Karpas-422 (cell line): ENCODE measurements at regions not wholly inside any gene's neighbourhood (a gene's known extent, or its start where the extent isn't known, plus 50 kb on each side); places are given as distances from the start of the nearest gene placed in this dataset.

Source experiments
- DNase-seq: peaks from one replicate; pipeline ENCODE4 v3.0.0-alpha.2; 2015
- H2AFZ ChIP-seq: fragments of 200-600 bp; sonication (generic); 2 replicates; pipeline ENCODE4 v1.6.1; 2014; ENCODE audit warnings: antibody characterized with exemption, low read length, mixed read lengths
- H3K27ac ChIP-seq: fragments of 200-600 bp; sonication (generic); 2 replicates; pipeline ENCODE4 v1.5.1; 2014; ENCODE audit warnings: mild to moderate bottlenecking, low read length, moderate library complexity
- H3K27me3 ChIP-seq: fragments of 200-600 bp; sonication (generic); 2 replicates; pipeline ENCODE4 v1.6.1; 2014; ENCODE audit warnings: low read length, mixed read lengths
- H3K36me3 ChIP-seq: fragments of 200-600 bp; sonication (generic); 2 replicates; pipeline ENCODE4 v1.6.1; 2014; ENCODE audit warnings: low read length, mixed read lengths; ENCODE audit not compliant: insufficient read depth
- H3K4me1 ChIP-seq: fragments of 200-600 bp; sonication (generic); 2 replicates; pipeline ENCODE4 v1.6.1; 2014; ENCODE audit warnings: mild to moderate bottlenecking, low read length, mixed read lengths
- H3K4me2 ChIP-seq: fragments of 200-600 bp; sonication (generic); 2 replicates; pipeline ENCODE4 v1.6.1; 2014; ENCODE audit warnings: low read length, low read depth, mild to moderate bottlenecking; ENCODE audit not compliant: poor library complexity, severe bottlenecking
- H3K4me3 ChIP-seq: fragments of 200-600 bp; sonication (generic); 2 replicates; pipeline ENCODE4 v1.5.1; 2014; ENCODE audit warnings: mild to moderate bottlenecking, antibody characterized with exemption, low read length, mixed read lengths
- H3K79me2 ChIP-seq: fragments of 200-600 bp; sonication (generic); 2 replicates; pipeline ENCODE4 v1.6.1; 2014; ENCODE audit warnings: mild to moderate bottlenecking, low read length, mixed read lengths
- H3K9ac ChIP-seq: fragments of 200-600 bp; sonication (generic); 2 replicates; pipeline ENCODE4 v1.6.0; 2014; ENCODE audit warnings: low read length
- H3K9me2 ChIP-seq: fragments of 200-600 bp; sonication (generic), shearing (Covaris generic); replicated peaks from 2 replicates; pipeline ENCODE4 v1.6.0; 2014; ENCODE audit warnings: mild to moderate bottlenecking, low read length, moderate library complexity; ENCODE audit not compliant: insufficient read depth
- H3K9me3 ChIP-seq: fragments of 300-700, 200-600 bp; sonication (generic); 2 replicates; pipeline ENCODE4 v1.6.1; 2014; ENCODE audit warnings: low read length, mixed read lengths
- H4K20me1 ChIP-seq: fragments of 200-600 bp; sonication (generic); 2 replicates; pipeline ENCODE4 v1.6.1; 2014; ENCODE audit warnings: mild to moderate bottlenecking, antibody characterized with exemption, low read length, low read depth; ENCODE audit not compliant: insufficient read depth

GRCh38 chr1:13964768-13965167 lies 264.8 kb downstream of the PRDM2 start:
- no peaks in the 10 kb centered on the region for H3K4me1 ChIP-seq
- no peaks in the 10 kb centered on the region for H3K27me3 ChIP-seq
- no peaks in the 10 kb centered on the region for H4K20me1 ChIP-seq
- no peak overlapping the region for H3K27ac ChIP-seq
- no peaks in the 10 kb centered on the region for H3K36me3 ChIP-seq
- no peak overlapping the region for H3K4me3 ChIP-seq
- no peak for DNase-seq
- no peaks in the 10 kb centered on the region for H3K9me2 ChIP-seq
- H3K4me2 ChIP-seq: no peak overlapping the region
- H3K79me2 ChIP-seq: no peaks in the 10 kb centered on the region
- H3K9ac ChIP-seq: no peak overlapping the region
- H3K9me3 ChIP-seq: no peaks in the 10 kb centered on the region
- no peak overlapping the region for H2AFZ ChIP-seq

DNA sequence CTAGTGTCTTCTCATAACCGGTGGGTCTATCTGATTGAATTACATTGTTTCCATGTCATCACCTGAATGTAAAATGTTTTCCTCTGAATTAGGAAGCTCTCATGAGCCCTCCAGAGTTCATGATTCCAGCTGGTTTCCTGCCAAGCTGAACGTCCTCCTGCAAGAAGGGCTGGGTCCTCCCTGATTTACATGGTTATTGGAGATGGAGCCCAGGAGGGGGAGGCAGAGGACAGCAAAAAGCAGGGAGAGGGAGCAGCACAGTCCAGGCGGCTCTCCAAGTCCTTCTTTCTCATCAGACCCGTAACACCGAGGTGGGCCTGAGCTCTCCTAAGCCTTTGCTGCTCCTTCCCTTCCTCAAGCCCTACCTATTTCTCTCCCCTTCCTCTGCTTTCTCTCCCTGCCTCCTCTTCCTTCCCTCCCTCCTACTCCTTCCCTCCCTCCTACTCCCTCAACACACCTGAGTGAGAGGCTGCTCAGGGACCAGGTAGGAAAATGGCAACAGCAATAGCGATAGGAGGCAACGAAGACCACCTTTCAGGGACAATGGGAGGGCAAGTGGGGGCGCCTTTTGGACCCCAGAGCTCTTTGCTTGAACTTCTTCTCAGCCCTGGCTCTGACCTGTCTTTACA lies 265.9 kb downstream of the PRDM2 start:
- 0 out of 2 replicates have a peak, but pooled peaks cover under 1% of the 10 kb centered on the region for H3K27me3 ChIP-seq

DNA sequence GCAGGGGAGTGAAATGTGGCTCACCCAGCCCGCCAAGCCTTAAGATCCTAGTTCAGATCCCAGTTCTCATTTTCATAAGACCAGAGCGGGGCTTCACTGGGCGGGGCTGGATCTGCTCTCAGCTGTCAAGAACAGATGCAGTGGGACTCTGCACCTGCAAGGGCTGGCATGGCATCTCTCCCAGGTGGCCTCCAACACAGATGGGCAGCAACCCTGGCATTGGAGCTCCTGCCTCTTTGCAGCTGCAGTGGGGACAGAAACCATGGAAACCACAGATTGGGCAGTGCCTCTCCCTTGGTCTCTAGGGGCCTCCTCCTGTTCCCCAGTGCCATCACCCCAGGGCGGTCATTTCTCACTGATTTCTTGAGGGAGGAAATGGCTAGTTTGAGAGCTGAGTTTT lies 267.7 kb downstream of the PRDM2 start:
- H3K27me3 ChIP-seq: 0 out of 2 replicates have a peak, but pooled peaks cover 2% of the 10 kb centered on the region
- H3K9me2 ChIP-seq: no peaks in the 10 kb centered on the region
- no peaks in the 10 kb centered on the region for H3K4me1 ChIP-seq
- no peak overlapping the region for H3K9ac ChIP-seq
- no peak overlapping the region for H3K4me2 ChIP-seq
- no peaks in the 10 kb centered on the region for H4K20me1 ChIP-seq
- no peak overlapping the region for H3K27ac ChIP-seq
- peaks cover 5% of the 10 kb centered on the region for H3K9me3 ChIP-seq
- H3K36me3 ChIP-seq: no peaks in the 10 kb centered on the region
- H2AFZ ChIP-seq: no peak overlapping the region
- no peak overlapping the region for H3K4me3 ChIP-seq
- no peaks in the 10 kb centered on the region for H3K79me2 ChIP-seq
- no peak for DNase-seq

More for the DNA sequence above, 265.9 kb downstream of the PRDM2 start:
- Histone ChIP-seq H3K9ac (no peak overlapping the region), H4K20me1 (no peaks in the 10 kb centered on the region), H3K79me2 (no peaks in the 10 kb centered on the region), H3K9me3 (peaks cover 2% of the 10 kb centered on the region), H3K4me1 (no peaks in the 10 kb centered on the region), H3K27ac (no peak overlapping the region), H3K36me3 (no peaks in the 10 kb centered on the region), H3K4me3 (no peak overlapping the region), H3K4me2 (no peak overlapping the region), H3K9me2 (no peaks in the 10 kb centered on the region), H2AFZ (no peak overlapping the region)
- peak; percentile 62 for DNase-seq

DNA sequence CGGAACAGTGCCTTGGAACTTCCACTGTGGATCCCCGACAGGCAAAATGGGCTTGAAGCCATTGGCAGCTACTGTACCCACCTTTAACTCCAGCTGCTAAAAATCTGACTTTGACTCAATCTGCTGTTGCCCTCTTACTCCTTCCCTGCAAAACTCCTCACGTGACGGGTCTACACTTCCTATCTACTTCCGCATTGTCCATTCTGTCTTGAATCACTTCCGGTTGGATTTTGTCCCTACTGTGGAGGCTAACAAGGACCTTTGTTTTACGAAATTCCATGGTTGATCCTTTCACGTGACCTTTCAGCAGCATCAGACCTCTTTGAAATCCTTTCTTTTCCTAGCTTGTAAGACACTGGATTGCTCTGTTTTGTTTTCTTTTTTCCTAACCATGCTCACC lies 268.4 kb downstream of the PRDM2 start:
- no peak overlapping the region for H2AFZ ChIP-seq

DNA sequence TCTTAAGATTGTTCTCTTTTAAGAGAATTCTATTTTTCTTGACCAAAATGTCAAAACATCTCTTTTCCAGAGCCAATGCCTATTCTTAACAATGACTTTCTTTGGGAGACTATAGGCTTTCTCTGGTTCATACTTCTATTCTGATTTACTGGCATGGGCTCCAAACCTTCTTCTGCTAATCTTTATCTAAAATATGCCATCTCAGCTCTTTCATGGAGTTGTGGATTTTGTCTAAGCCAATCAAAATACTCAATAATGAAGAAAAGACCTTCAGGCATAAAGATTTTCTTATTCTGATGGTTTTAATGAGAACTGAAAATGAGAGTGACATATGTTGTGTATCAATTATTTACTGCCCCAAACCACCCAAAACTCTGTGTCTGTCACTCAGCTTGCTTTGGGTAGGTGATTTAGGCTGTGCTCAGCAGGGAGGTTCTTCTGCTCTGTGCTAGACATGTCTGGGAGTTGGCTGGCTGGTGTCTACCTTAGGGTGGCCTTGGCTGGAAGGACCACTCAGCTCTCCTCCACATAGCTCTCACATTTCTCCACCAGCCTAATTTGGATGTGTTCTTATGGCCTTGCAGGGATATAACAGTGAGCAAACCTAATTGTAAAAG lies 270.8 kb downstream of the PRDM2 start:
- Histone ChIP-seq H3K4me2 (no peak overlapping the region), H4K20me1 (no peaks in the 10 kb centered on the region), H3K27me3 (0 out of 2 replicates have a peak, but pooled peaks cover 2% of the 10 kb centered on the region), H3K9ac (no peak overlapping the region), H2AFZ (no peak overlapping the region), H3K36me3 (no peaks in the 10 kb centered on the region), H3K27ac (no peak overlapping the region), H3K79me2 (no peaks in the 10 kb centered on the region), H3K4me1 (no peaks in the 10 kb centered on the region), H3K9me2 (no peaks in the 10 kb centered on the region), H3K9me3 (peaks cover 5% of the 10 kb centered on the region), H3K4me3 (no peak overlapping the region)
- no peak for DNase-seq

More for the DNA sequence above, 268.4 kb downstream of the PRDM2 start:
- Histone ChIP-seq H3K9me2 (no peaks in the 10 kb centered on the region), H3K4me1 (no peaks in the 10 kb centered on the region), H4K20me1 (no peaks in the 10 kb centered on the region), H3K36me3 (no peaks in the 10 kb centered on the region), H3K27me3 (0 out of 2 replicates have a peak, but pooled peaks cover 2% of the 10 kb centered on the region), H3K9ac (no peak overlapping the region), H3K79me2 (no peaks in the 10 kb centered on the region), H3K4me3 (no peak overlapping the region), H3K27ac (no peak overlapping the region), H3K9me3 (peaks cover 5% of the 10 kb centered on the region), H3K4me2 (no peak overlapping the region)
- DNase-seq: no peak

GRCh38 chr1:13976485-13976884 lies 276.5 kb downstream of the PRDM2 start:
- Histone ChIP-seq H3K9me2 (no peaks in the 10 kb centered on the region), H3K9ac (no peak overlapping the region), H3K4me2 (no peak overlapping the region), H4K20me1 (no peaks in the 10 kb centered on the region), H3K27me3 (no peaks in the 10 kb centered on the region), H3K4me3 (no peak overlapping the region), H3K36me3 (no peaks in the 10 kb centered on the region), H2AFZ (no peak overlapping the region), H3K27ac (no peak overlapping the region), H3K4me1 (no peaks in the 10 kb centered on the region), H3K79me2 (no peaks in the 10 kb centered on the region), H3K9me3 (no peaks in the 10 kb centered on the region; the same call in 1 of the 2 replicates)
- DNase-seq: no peak

- no peaks in the 10 kb centered on the region for H4K20me1 ChIP-seq
- no peak for DNase-seq
- no peak overlapping the region for H3K4me3 ChIP-seq
- H3K27ac ChIP-seq: no peak overlapping the region
- H3K27me3 ChIP-seq: no peaks in the 10 kb centered on the region
- no peaks in the 10 kb centered on the region for H3K9me3 ChIP-seq
- no peak overlapping the region for H3K9ac ChIP-seq
- no peak overlapping the region for H3K4me2 ChIP-seq
- H3K9me2 ChIP-seq: no peaks in the 10 kb centered on the region
- H3K79me2 ChIP-seq: no peaks in the 10 kb centered on the region
- H2AFZ ChIP-seq: no peak overlapping the region
- H3K4me1 ChIP-seq: no peaks in the 10 kb centered on the region
- no peaks in the 10 kb centered on the region for H3K36me3 ChIP-seq
These were observed 281.2 kb downstream of the PRDM2 start for GRCh38 chr1:13981142-13981541.

- Histone ChIP-seq H4K20me1 (no peaks in the 10 kb centered on the region), H3K27ac (no peak overlapping the region), H3K4me3 (no peak overlapping the region), H3K4me2 (no peak overlapping the region), H3K36me3 (no peaks in the 10 kb centered on the region), H3K9me3 (no peaks in the 10 kb centered on the region), H3K9me2 (no peaks in the 10 kb centered on the region), H3K9ac (no peak overlapping the region), H2AFZ (no peak overlapping the region), H3K79me2 (no peaks in the 10 kb centered on the region), H3K4me1 (no peaks in the 10 kb centered on the region), H3K27me3 (no peaks in the 10 kb centered on the region)
- DNase-seq: no peak
These were observed 283.4 kb downstream of the PRDM2 start for GRCh38 chr1:13983393-13983792.
